ENCODE measurements at regions not wholly inside any gene's neighbourhood (a gene's known extent, or its start where the extent isn't known, plus 50 kb on each side); places are given as distances from the start of the nearest gene placed in this dataset.

GRCh38 chr1:69185378-69185777 is 382.3 kb upstream of the LRRC7 start:
- no peaks in the 10 kb centered on the region for H3K27me3 ChIP-seq (ENCODE audit: insufficient read depth, low read depth, low read length)
- no peak overlapping the region for H3K4me3 ChIP-seq (ENCODE audit: low read length)
- no peaks in the 10 kb centered on the region for H3K36me3 ChIP-seq (ENCODE audit: insufficient read depth, low read length)
- H3F3A ChIP-seq (ENCODE audit: insufficient read depth, low read length, poor library complexity, severe bottlenecking) = no peaks in the 10 kb centered on the region
- no peaks in the 10 kb centered on the region for H3K9me2 ChIP-seq (ENCODE audit: insufficient read depth, low read length)
- no peak overlapping the region for H3K27ac ChIP-seq (ENCODE audit: low read length)
- H4K20me1 ChIP-seq (ENCODE audit: insufficient read depth) = no peaks in the 10 kb centered on the region
- no peak overlapping the region for H3K4me2 ChIP-seq (ENCODE audit: low read length)
- no peaks in the 10 kb centered on the region for H3K79me2 ChIP-seq (replicated peaks; ENCODE audit: insufficient read depth, low read length)
- TF ChIP-seq EZH2 (IDR thresholded peaks at IDR 0.05; ENCODE audit: borderline replicate concordance, insufficient read depth, low read length, poor library complexity, severe bottlenecking) (no peak), SMC3 (conservative IDR thresholded peaks at IDR 0.05; ENCODE audit: poor library complexity) (no peak), CTCF (IDR thresholded peaks at IDR 0.05; ENCODE audit: poor library complexity, severe bottlenecking) (no peak), EP300 (conservative IDR thresholded peaks at IDR 0.05; ENCODE audit: poor library complexity, severe bottlenecking) (no peak)
- H2AFZ ChIP-seq (ENCODE audit: low read depth, low read length) = no peak overlapping the region
- no peak overlapping the region for H3K9ac ChIP-seq (ENCODE audit: low read length)
- H3K9me3 ChIP-seq (ENCODE audit: low read length) = no peaks in the 10 kb centered on the region

- TF ChIP-seq EZH2 (IDR thresholded peaks at IDR 0.05; ENCODE audit: borderline replicate concordance, insufficient read depth, low read length, poor library complexity, severe bottlenecking) (no peak), RAD21 (conservative IDR thresholded peaks at IDR 0.05) (no peak), SMC3 (conservative IDR thresholded peaks at IDR 0.05; ENCODE audit: poor library complexity) (no peak), MXI1 (conservative IDR thresholded peaks at IDR 0.05; ENCODE audit: poor library complexity, severe bottlenecking) (no peak), REST (IDR thresholded peaks at IDR 0.05; ENCODE audit: borderline replicate concordance) (no peak)
- Histone ChIP-seq H3K27me3 (ENCODE audit: insufficient read depth, low read depth, low read length) (no peaks in the 10 kb centered on the region), H3F3A (ENCODE audit: insufficient read depth, low read length, poor library complexity, severe bottlenecking) (no peaks in the 10 kb centered on the region), H3K36me3 (ENCODE audit: insufficient read depth, low read length) (no peaks in the 10 kb centered on the region), H2AFZ (ENCODE audit: low read depth, low read length) (no peak overlapping the region), H3K4me2 (ENCODE audit: low read length) (no peak overlapping the region), H4K20me1 (ENCODE audit: insufficient read depth) (no peaks in the 10 kb centered on the region), H3K79me2 (replicated peaks; ENCODE audit: insufficient read depth, low read length) (no peaks in the 10 kb centered on the region), H3K9me2 (ENCODE audit: insufficient read depth, low read length) (no peaks in the 10 kb centered on the region), H3K9me3 (ENCODE audit: low read length) (no peaks in the 10 kb centered on the region), H3K27ac (ENCODE audit: low read length) (no peak overlapping the region), H3K9ac (ENCODE audit: low read length) (no peak overlapping the region), H3K4me3 (ENCODE audit: low read length) (no peak overlapping the region)
These were observed 376.4 kb upstream of the LRRC7 start for GRCh38 chr1:69191335-69191734.

GRCh38 chr1:69195136-69195535 is 372.6 kb upstream of the LRRC7 start:
- no peak for TF ChIP-seq CTCF (IDR thresholded peaks at IDR 0.05; ENCODE audit: poor library complexity, severe bottlenecking)
- no peak for TF ChIP-seq POLR2AphosphoS5 (IDR thresholded peaks at IDR 0.05)
- no peak for TF ChIP-seq REST (IDR thresholded peaks at IDR 0.05; ENCODE audit: borderline replicate concordance)
- no peak for TF ChIP-seq RAD21 (conservative IDR thresholded peaks at IDR 0.05)
- TF ChIP-seq SMC3 (conservative IDR thresholded peaks at IDR 0.05; ENCODE audit: poor library complexity) = no peak
- no peak for TF ChIP-seq MXI1 (conservative IDR thresholded peaks at IDR 0.05; ENCODE audit: poor library complexity, severe bottlenecking)
- no peak for TF ChIP-seq TAF1 (IDR thresholded peaks at IDR 0.05; ENCODE audit: low read depth)
- no peak for TF ChIP-seq EP300 (conservative IDR thresholded peaks at IDR 0.05; ENCODE audit: poor library complexity, severe bottlenecking)
- no peak for TF ChIP-seq EZH2 (IDR thresholded peaks at IDR 0.05; ENCODE audit: borderline replicate concordance, insufficient read depth, low read length, poor library complexity, severe bottlenecking)
- Histone ChIP-seq H3K36me3 (ENCODE audit: insufficient read depth, low read length) (no peaks in the 10 kb centered on the region), H3K4me2 (ENCODE audit: low read length) (no peak overlapping the region), H3K9ac (ENCODE audit: low read length) (no peak overlapping the region), H3K27ac (ENCODE audit: low read length) (no peak overlapping the region), H2AFZ (ENCODE audit: low read depth, low read length) (no peak overlapping the region), H4K20me1 (ENCODE audit: insufficient read depth) (no peaks in the 10 kb centered on the region), H3K4me3 (ENCODE audit: low read length) (no peak overlapping the region), H3F3A (ENCODE audit: insufficient read depth, low read length, poor library complexity, severe bottlenecking) (no peaks in the 10 kb centered on the region), H3K9me3 (ENCODE audit: low read length) (no peaks in the 10 kb centered on the region), H3K27me3 (ENCODE audit: insufficient read depth, low read depth, low read length) (no peaks in the 10 kb centered on the region), H3K79me2 (replicated peaks; ENCODE audit: insufficient read depth, low read length) (no peaks in the 10 kb centered on the region), H3K9me2 (ENCODE audit: insufficient read depth, low read length) (peaks cover 2% of the 10 kb centered on the region)
